Glutamatergic neuron (in vitro differentiated cells): ENCODE measurements at regions not wholly inside any gene's neighbourhood (a gene's known extent, or its start where the extent isn't known, plus 50 kb on each side); places are given as distances from the start of the nearest gene placed in this dataset.

ENCODE experiments used
- DNase-seq: peaks from one replicate; pipeline ENCODE4 v3.0.0; 2022
- H3K27ac Mint-ChIP-seq: one replicate; pipeline ENCODE4 v1.8.0; 2020; ENCODE audit warnings: mild to moderate bottlenecking, mixed read lengths, inconsistent platforms; ENCODE audit not compliant: unreplicated experiment
- H3K27me3 Mint-ChIP-seq: one replicate; pipeline ENCODE4 v1.8.0; 2020; ENCODE audit warnings: mild to moderate bottlenecking, moderate library complexity, mixed read lengths, inconsistent platforms; ENCODE audit not compliant: unreplicated experiment
- H3K36me3 Mint-ChIP-seq: one replicate; pipeline ENCODE4 v1.8.0; 2020; ENCODE audit warnings: mild to moderate bottlenecking, mixed read lengths, inconsistent platforms; ENCODE audit not compliant: unreplicated experiment
- H3K4me1 Mint-ChIP-seq: one replicate; pipeline ENCODE4 v1.8.0; 2020; ENCODE audit warnings: mild to moderate bottlenecking, low read depth, mixed read lengths, inconsistent platforms; ENCODE audit not compliant: unreplicated experiment
- H3K4me3 Mint-ChIP-seq: one replicate; pipeline ENCODE4 v1.8.0; 2020; ENCODE audit warnings: mild to moderate bottlenecking, mixed read lengths, inconsistent platforms; ENCODE audit not compliant: unreplicated experiment
- H3K9me3 Mint-ChIP-seq: one replicate; pipeline ENCODE4 v1.8.0; 2020; ENCODE audit warnings: mild to moderate bottlenecking, moderate library complexity, mixed read lengths, inconsistent platforms; ENCODE audit not compliant: unreplicated experiment
- TF ChIP-seq, protein P1 (sequence below): fragments of 200-600 bp; sonication (generic); IDR thresholded peaks from one replicate; pipeline ENCODE4 v1.5.0; 2021; ENCODE audit not compliant: partially characterized antibody, unreplicated experiment

DNA sequence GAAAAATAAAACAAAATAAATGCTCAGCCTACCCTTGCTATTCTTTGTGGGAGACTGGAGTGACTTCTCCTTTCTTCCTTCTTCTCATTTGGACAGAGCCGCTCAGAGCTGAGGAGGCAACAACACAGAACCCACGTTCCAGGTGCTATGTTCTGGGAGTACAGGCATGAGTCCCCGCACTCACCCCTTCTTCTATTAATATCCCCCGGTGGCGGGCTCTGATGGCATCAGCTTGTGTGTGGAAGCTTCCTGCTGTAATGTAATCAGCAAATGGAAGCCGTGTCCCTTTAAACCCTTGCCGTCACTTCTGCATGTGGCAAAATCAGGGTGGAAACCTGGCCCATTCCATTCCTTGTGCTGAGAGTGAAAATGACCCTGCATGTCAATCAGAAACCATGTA, 116.9 kb upstream of the ADARB2 start:
- no peak overlapping the region for H3K27ac Mint-ChIP-seq
- no peak overlapping the region for H3K4me3 Mint-ChIP-seq
- TF ChIP-seq, protein P1, sequence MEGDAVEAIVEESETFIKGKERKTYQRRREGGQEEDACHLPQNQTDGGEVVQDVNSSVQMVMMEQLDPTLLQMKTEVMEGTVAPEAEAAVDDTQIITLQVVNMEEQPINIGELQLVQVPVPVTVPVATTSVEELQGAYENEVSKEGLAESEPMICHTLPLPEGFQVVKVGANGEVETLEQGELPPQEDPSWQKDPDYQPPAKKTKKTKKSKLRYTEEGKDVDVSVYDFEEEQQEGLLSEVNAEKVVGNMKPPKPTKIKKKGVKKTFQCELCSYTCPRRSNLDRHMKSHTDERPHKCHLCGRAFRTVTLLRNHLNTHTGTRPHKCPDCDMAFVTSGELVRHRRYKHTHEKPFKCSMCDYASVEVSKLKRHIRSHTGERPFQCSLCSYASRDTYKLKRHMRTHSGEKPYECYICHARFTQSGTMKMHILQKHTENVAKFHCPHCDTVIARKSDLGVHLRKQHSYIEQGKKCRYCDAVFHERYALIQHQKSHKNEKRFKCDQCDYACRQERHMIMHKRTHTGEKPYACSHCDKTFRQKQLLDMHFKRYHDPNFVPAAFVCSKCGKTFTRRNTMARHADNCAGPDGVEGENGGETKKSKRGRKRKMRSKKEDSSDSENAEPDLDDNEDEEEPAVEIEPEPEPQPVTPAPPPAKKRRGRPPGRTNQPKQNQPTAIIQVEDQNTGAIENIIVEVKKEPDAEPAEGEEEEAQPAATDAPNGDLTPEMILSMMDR: no peak

DNA sequence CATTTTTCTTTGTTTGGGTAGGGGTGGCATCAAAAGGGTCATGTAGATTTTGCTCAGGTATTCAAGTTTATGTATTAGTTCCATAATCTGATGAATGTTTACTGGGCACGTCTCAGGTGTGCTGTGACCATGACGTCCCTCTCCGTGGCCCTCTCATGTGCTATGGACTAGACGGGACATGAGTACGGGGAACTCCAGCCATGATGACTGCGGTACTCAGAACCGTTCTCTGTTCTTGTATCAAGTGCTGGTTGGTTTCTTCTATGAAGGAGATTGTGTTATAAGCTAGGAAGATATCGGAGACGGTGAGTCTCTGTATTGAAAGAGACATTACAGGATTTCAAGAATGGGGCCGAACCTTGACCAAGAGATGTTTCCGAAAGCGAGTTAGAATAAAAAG, 116.5 kb upstream of the ADARB2 start:
- DNase-seq: no peak
- H3K27ac Mint-ChIP-seq: no peak overlapping the region
- no peaks in the 10 kb centered on the region for H3K9me3 Mint-ChIP-seq
- TF ChIP-seq, protein P1: no peak
- H3K36me3 Mint-ChIP-seq: peaks cover 18% of the 10 kb centered on the region
- H3K4me1 Mint-ChIP-seq: peaks cover 11% of the 10 kb centered on the region
- peaks cover 7% of the 10 kb centered on the region for H3K27me3 Mint-ChIP-seq
- H3K4me3 Mint-ChIP-seq: no peak overlapping the region

More for the DNA sequence above, 116.9 kb upstream of the ADARB2 start:
- peaks cover 11% of the 10 kb centered on the region for H3K4me1 Mint-ChIP-seq
- no peaks in the 10 kb centered on the region for H3K9me3 Mint-ChIP-seq
- peaks cover 18% of the 10 kb centered on the region for H3K36me3 Mint-ChIP-seq
- no peak for DNase-seq
- H3K27me3 Mint-ChIP-seq: peaks cover 7% of the 10 kb centered on the region

DNA sequence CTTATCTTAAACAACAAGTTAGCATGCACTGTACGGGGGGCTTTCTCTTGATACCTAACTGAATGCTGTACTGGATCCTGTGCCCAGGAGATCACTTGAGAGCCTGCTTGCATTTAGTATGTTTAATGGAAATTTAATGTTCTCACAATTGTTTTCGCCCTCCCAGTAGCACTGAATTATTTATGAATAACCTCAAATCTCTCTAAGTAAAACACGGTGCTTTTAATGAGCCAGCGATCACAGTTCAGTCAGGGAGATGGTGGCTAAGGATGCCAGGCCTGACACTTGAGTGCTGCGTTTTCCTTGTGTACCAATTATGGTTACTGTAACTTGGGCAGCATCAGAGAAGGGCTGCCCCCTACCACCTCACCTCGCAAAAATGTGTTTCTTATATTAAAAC, 115.5 kb upstream of the ADARB2 start:
- H3K9me3 Mint-ChIP-seq: peaks cover 2% of the 10 kb centered on the region
- peaks cover 7% of the 10 kb centered on the region for H3K4me1 Mint-ChIP-seq
- H3K27ac Mint-ChIP-seq: no peak overlapping the region
- TF ChIP-seq, protein P1: no peak
- no peak for DNase-seq
- peaks cover 18% of the 10 kb centered on the region for H3K36me3 Mint-ChIP-seq
- H3K4me3 Mint-ChIP-seq: no peak overlapping the region
- peaks cover 7% of the 10 kb centered on the region for H3K27me3 Mint-ChIP-seq

DNA sequence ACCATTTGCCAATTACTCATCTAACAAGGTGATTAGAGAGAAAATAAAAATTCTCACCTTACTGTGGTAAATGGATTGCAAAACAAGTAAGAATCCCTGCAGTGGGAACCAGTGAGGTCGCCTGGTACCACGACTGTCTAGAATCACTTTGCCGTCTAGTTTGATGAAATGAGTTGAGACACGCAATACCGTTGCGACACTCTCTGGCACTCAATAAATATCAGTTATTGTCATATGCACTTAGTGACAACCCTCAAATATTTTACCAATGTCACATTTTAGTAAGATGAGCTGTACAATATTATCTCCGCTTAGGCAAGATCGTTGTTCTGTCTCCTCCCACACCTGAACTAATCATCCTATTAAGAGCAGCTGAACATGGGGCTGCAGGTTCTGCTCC, 114.4 kb upstream of the ADARB2 start:
- H3K4me1 Mint-ChIP-seq: peaks cover 7% of the 10 kb centered on the region
- no peak overlapping the region for H3K4me3 Mint-ChIP-seq
- H3K36me3 Mint-ChIP-seq: peaks cover 18% of the 10 kb centered on the region
- peaks cover 2% of the 10 kb centered on the region for H3K9me3 Mint-ChIP-seq
- H3K27me3 Mint-ChIP-seq: peaks cover 5% of the 10 kb centered on the region
- TF ChIP-seq, protein P1: no peak
- no peak overlapping the region for H3K27ac Mint-ChIP-seq
- DNase-seq: no peak

DNA sequence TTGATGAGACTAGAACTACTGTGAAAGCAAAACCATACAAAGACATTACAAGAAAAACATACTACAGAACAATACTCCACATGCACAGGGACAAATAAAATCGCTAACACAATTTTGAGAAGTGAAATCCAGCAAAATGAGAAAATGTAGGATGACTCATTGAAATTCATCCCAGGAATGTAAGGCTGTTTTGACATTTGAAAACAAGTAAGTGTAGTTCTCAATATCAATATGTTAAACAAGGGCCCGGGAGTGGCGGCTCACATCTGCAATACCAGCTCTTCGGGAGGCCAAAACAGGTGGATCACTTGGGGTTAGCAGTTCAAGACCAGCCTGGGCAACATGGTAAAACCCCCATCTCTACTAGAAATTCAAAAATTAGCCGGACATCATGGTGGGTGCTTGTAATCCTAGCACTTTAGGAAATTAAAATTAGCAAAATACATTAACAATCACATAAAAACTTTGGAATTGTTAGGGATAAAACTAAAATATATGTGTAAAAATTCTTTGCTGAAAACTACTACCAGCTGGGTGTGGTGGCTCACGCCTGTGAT, 113.7 kb upstream of the ADARB2 start:
- H3K4me3 Mint-ChIP-seq: no peak overlapping the region
- H3K9me3 Mint-ChIP-seq: peaks cover 2% of the 10 kb centered on the region
- DNase-seq: no peak
- TF ChIP-seq, protein P1: no peak
- H3K36me3 Mint-ChIP-seq: peaks cover 18% of the 10 kb centered on the region
- peaks cover 5% of the 10 kb centered on the region for H3K4me1 Mint-ChIP-seq
- peaks cover 4% of the 10 kb centered on the region for H3K27me3 Mint-ChIP-seq
- H3K27ac Mint-ChIP-seq: no peak overlapping the region
